HG03378 (cell line): ENCODE measurements at regions not wholly inside any gene's neighbourhood (a gene's known extent, or its start where the extent isn't known, plus 50 kb on each side); places are given as distances from the start of the nearest gene placed in this dataset.

Experiments
- ATAC-seq: cut with Tn5 transposase; IDR thresholded peaks from one replicate; pipeline ENCODE4 v1.9.1; 2021; ENCODE audit warnings: mild to moderate bottlenecking, moderate library complexity; ENCODE audit not compliant: unreplicated experiment

DNA sequence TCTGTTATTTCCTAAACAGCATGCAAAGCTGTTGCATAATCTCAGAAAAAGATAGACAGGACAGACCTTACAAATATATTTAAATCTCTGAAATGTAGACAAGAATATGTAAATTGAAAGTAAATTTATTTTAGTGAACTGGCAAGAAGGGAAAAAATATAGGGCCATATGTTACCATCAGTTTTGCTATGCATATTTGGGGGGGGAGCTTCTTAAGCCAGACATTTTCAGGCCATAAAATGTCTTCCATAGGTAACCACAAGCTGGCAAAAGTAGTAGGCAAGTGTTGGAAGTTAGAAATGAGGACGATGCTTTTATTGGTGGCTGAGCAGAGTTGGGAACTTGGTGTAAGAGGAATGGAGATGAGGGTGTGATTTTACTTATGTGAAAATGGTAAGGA is 272.0 kb upstream of the CXXC4 start:
- no peak for ATAC-seq

DNA sequence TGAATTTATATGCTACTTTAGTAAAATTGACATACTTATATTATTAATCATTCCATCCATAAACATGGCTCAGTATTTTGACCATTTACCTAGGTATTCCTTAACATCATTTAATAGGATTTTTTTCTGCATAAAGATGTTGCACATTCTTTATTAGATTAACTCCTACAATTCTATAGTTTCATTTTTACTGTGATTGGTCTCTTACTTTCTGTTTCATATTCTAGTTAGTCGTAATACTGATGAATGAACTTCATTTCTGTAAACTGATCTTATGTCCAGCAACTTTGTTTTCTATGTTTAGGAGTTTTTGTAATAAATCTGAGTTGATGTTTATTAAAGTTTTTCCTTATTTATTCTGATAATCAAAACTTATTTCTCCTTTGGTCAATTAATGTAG is 278.2 kb upstream of the CXXC4 start:
- peak; percentile 83 for ATAC-seq

DNA sequence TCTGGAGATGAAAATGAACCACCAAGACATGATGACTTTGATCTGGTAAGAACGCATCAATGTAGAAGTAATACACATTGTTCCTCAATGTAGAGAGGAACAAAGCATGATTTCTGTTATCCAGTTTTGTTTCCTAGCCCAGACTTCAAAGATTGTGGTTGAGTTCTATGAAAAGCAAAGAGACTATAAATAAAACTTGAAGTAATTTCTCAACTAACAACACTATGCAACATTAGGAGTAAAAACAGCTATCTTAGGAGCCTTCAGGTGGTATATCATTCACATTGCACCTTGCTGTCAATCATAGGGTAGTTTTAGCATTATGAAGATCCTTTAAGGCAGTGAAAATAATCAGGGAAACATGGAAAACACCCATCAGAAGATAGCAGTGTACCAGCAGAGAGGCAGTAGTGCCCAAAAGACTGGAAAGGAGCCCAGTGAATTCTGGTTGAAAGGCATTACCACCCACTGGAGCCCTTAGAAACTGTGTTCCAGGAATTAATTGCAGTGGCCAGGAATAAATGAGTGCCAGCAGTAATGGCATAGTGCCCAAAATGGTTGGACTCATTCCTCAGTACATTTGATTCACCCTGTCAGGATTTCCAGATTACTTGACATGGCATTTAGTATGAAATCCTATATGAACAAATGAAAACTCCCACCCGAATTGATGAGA is 300.7 kb upstream of the CXXC4 start:
- ATAC-seq: peak; percentile 61

DNA sequence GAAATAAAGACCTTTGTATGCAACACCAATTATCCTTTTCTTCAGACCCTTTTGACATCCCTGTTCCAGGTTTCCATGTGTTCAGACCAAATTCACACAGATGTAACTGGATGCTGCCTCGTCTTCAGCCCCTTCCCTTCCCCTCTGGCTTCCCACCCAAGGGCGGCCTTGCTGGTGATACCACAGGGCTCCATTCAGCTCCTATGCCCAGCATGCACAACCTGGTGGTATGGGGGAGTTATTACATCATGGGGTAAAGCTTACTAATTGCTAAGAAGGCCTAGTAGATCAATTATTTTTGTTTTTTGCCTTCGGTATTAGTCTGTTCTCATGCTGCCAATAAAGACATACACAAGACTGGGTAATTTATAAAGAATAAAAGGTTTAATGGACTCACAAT is 317.0 kb upstream of the CXXC4 start:
- no peak for ATAC-seq

DNA sequence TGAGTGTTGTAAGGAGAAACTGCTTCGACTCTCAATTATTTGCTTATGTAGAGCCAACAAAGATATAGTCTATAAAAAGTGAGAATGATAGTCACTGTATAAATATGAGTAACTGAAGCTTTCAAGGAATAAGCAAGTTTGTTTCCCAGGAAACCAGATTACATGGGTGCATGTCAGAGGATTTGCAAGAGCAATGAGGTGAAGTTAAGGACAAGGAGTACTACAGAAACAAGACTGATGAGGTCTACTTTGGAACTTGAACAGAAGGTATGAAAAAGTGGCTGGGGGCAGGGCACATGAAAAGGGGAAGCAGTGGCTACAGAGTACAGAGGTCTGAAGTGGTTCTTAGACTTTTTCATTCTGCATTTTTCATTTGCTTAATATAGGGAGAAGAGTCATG is 321.0 kb upstream of the CXXC4 start:
- ATAC-seq: peak; percentile 75

DNA sequence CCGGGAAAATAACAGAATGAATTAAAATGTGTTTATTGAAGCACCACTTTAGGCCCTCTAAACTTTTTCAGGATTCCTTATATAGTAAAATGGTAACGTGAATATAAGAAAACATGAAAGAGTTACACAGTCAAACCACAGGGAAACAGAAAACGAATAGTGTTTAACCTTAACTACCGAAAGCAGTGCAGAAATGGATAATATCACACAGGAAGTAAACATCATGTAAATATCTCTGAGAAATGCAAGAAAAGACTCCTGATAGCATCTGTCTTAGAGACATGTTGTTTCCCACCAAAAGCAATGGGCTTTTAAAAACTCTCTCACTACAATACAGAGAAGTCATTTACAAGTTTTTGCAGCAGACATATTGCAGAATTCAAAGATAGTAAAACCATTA is 323.9 kb upstream of the CXXC4 start:
- peak; percentile 58 for ATAC-seq

DNA sequence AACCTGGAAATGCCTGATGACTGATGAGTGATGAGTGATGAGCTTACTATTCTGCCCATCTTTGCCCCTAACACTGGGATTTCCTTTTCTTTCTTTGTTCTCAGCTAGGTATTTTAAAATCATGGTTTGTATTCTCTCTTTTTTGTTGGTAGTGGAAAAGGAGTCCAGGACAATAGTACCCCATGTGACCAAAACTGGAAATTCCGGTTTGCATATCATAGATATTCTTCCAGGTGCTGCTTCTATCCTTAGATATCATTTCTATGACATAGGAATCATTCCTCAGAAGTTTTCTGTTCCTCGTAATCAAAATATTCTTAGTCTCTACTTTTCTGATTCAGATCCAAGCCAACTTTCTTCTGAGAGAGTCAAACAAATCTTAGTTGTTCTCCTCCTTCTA is 320.5 kb upstream of the TET2 start:
- no peak for ATAC-seq

DNA sequence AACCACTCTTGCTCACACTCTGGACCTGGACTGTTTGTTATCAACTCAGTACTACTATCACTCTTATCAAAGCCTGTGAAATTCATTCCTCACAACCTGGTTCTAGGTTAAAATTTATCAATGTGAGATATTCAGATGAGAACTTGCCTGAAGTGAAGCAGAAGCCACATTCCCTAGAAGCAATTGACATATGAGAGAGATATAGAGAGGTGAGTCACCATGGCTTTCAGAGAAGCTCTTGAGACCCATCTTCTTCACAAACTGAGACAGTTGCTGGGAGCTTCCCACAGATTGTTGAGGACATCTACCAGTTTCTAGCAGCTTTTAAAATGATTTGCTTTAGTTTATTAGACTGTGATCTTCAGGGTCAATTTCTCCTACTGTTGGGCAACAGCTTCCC is 316.9 kb upstream of the TET2 start:
- ATAC-seq: no peak

DNA sequence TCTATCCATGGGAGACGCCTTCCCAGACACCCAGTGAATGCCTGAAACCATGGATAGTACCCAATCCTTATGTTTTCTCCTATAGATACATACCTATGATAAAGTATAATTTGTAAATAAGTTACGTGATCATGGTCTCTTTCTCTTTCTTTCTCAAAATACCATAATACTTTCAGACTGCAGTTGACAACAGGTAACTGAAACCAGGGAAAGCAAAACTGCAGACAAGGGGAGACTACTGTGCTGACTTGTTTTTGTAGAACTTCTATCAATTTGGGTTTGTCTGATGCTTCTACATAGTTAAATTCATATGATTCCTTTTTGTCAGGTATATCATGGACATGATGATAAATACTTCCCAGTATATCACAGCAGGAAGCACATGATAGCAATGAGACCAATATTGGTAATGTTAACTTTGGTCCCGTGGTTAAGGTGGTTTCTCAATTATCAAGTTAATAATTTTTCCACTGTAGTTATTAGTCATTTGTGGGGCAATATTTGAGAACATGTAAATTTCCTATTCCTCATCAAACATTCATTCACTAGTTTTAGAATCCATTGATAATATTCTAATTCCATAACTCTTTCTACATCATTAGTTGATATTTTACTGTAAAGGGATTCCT is 298.0 kb upstream of the TET2 start:
- ATAC-seq: no peak

DNA sequence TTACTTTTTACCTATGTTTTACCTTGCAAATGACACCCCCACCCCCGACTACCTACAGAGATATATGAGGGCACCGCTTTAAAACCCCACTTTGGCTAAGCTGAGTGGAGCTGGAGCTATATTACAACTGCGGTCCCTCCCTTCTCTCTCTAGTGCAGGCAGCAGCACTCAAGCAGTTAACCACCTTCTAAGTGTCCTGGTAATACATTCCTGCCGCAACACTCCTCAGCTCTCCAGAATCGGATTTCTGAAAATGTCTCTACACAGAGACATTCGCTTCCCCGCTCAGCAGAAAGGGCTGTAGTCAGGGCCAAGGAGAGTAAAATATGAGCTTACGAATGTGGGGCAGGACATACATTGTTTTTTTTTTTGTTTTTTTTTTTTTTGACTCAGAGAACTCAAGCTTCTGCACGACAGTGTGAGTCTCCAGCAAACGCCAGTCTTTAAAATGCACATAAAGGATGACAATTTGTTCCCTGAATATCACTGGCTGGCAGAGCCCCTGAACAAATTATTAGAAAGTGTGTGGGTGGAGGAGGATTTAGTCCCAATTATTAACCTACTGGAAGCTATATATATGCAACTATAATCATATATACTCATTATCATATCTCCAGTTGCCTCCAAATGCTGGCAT is 287.0 kb upstream of the TET2 start:
- no peak for ATAC-seq

DNA sequence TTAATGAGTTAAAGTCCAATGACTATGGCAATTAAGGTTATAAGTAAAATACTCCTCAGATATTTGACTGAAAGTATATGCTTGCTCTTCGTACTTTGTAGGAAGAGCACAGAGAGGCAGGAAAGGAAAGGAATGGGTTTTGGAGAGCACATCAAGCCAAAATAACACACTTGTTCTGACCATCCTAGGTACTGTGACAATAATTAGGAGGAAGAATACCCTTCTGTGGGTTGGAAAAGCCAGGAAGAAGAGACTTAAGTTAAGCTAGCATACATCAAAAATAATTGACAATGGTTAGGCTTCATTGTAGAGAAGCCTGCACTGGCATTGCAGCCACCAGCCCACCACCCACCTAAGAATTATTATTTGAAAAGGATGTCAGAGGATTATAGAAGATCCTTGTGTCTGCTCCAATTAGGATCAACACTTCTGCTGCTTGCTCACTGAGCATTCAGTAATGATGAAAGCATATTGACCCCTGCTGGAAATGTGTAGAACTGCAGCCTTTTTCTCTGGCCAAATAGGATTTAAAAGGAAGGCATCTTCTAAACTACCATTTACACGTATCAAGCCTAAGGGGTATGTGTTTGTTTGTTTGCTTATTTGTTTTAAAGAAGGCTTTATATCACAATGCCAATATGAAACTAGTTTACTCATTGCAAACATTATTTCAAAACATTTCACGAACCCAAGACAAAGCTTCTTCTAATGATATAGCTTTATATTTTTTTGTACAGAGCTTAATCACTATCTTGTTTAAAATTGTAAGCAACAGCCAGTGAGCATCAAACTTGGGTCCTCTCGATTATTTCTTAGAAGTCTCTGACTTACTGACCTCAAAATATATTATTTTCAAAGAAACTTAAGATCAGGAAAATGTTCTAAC is 286.2 kb upstream of the TET2 start:
- ATAC-seq: peak; percentile 94

DNA sequence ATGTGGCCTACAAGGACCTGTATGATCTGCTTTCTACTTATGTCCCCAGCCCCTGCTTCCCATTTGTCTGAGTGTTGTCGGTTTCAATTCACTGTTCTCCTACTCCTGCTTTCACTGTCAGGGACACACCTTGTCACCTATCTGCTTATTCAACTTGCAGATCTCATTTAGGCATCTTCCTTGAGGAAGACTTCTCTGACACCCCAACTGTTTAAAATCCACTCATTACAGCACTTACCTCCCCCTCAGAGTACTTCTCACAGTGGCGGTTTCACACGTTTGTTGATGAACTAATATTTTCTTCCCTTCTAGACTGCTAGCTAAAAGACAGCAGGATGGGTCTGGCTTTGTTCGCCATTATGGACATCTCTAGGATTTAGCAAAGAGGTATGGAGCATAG is 279.9 kb upstream of the TET2 start:
- no peak for ATAC-seq

DNA sequence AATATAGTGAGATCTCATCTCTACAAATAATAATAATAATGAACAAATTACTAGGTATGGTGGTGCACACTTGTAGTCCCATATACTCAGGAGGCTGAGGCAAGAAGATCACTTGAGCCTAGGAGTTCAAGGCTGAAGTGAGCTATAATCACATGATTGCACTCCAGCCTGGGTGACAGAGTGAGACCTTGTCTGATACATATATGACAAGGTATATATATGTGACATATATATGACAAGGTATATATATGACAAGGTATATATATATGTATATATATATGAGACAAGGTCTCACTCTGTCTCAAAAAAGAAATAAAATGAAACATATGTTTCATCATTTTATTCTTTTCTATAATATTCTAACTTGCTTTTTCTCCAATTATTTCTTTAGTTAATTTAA is 278.1 kb upstream of the TET2 start:
- peak; percentile 40 for ATAC-seq

DNA sequence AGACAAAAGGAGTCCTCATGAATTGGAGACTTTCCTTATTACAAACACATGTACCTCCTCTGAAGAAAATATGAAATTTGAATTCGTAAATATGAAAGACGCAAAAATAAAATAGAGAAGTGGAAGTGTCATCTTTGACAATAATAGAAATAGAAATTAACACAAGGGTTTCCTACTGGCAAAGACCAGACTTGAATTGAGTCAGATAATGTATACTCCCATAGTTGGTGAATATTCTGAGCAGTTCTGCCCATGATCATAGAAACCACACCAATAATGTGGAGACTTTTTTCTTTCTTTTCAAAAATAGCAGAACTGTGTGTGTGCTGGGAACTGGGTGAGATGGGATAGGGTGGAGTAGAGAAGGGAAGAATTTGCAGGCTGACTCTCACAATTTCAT is 277.7 kb upstream of the TET2 start:
- ATAC-seq: peak; percentile 96

DNA sequence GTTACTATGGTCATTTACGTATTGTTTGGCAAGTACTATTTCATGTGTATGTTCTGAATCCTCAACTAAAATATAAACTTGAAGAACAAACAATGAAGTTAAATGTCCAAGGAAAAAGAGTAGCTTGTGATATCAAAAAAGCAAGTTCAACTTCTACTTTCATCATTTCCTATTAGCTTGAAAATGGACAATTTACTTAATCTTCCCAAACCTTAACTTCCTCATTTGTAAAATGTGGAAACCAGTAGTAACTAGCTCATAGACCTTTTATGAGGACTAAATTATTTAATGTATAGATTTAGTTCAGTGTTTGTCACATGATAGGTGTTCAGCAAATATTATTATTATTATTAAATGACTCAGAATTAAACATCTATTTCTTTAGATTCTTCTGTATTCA is 276.8 kb upstream of the TET2 start:
- ATAC-seq: no peak

DNA sequence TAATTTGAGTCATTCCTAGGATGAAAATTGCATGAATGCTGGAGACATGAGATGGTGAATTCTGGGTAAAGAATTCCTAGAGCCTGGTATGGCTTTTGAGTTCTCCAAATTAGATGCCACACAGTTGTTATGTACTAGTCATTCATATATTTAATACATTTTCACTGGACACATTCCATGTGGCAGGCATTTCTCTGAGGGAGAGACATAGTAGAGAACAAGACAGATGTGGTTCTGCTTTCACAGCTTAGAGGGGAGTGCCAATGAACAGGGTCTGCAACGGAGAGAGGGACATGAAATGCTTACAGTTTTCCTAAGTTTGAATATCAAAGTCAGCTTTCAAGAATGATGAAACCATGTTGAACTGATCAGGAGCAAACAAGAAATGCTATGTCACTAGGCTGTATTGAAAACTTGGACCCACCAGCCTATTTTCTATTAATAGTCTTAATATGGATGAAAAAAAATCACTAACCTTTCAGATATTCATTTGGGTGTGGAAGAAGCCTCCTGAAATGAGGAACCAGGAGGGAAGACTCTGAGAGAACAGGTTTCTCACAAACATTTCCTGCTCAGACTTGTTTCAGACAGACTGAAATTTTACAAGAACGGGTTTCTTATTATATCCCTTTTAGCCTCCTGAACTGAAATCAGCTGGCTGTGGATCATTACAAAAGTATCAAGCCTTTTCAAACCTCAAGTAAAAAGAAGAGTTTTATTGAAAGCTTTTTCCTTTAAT is 276.0 kb upstream of the TET2 start:
- no peak for ATAC-seq

DNA sequence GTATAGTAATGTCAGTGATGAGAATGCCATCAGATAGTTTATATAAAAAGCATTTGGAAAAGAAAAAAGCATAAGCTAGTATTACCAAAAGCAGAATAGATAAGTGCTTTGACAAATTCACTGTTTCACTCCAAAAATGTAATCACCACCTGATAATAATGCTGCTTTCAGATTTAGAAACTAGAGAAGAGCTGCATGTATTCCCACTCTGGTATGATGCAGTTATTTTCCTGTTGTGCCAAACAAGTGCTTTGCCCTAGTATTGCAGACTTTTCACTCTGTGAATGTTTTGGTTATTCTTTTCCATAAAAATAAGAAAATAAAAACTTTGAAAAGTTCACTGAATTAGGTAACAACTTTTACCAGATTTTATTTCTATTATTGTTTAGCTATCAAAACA is 267.7 kb upstream of the TET2 start:
- ATAC-seq: no peak

DNA sequence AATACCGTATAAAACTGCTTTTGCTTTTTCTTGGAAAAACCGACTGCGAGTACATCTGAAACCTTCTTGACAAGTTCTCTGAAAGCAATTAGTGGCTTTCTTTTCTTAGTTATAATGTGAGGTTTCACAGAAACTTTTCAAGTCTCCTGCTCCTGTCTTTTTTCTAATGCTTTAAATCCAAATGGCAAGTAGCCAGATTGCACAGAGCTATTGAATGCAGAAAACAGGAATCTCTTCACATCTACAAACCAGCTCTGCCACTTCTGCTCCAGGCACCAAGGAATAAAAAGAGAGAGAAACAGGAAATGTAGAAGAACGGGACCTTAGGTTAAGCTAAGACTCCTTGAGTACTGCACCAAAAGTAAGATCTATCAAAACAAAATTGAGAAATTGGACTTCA is 267.3 kb upstream of the TET2 start:
- no peak for ATAC-seq

DNA sequence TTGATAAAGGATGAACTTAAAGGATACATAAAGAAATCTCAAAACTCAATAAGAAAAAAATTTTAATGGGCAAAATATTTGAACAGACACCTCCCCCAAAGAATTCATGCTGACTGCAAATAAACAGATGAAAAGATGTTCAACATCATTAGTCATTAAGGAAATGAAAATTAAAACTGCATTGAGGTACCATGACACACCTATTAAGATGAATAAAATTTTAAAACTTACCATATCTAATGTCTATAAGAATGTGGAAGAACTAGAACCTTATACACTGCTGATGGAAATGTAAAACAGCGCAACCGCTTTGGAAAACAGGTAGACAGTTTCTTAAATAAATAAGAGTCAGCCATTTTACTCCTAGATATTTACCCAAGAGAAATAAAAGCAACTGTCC is 266.8 kb upstream of the TET2 start:
- ATAC-seq: no peak

DNA sequence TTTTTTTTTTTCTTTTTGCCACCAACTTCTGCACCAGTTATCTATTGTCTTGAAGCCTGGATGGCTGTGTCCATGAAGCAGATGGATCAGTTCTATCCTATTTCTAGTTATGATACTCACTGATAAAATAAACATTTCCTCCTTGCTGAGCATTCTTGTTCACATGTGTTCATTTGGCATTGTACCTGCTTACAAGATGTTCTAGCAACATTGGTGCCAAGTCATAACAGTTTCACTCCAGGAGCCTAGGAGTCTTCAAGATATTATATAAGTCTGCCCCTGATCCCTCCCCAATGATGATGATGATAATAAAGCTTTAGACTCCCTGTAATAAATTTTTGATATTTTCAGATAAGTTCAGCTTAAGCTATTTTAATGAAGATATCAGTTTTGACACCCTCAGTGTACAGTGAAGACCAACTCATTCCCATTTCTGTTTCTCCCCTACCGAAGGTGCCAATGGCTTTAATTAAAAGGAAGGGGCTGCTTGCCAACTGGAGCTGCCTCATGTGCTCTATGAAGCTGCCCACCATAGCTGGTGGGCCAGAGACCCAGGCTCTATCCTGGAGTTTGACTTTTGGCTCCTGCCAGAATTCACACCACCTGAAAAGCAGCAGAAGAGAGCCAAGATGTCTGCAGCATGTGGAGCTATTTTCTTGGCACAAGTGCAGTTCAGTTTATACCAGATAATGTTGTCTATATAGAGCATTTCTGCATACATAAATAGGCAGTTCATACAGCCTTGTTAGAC is 265.4 kb upstream of the TET2 start:
- no peak for ATAC-seq
